ENCODE measurements at regions not wholly inside any gene's neighbourhood (a gene's known extent, or its start where the extent isn't known, plus 50 kb on each side); places are given as distances from the start of the nearest gene placed in this dataset.
"Not testable (repeated sequence)": the region's sequence is repeated elsewhere in the genome, so short reads cannot be mapped to it uniquely, and the experiment has no call there.

- CTCF ChIA-PET = no interaction called here
- DNase-seq (ENCODE audit: low spot score) = peak; percentile 32
- H3K27ac ChIP-seq = no peak overlapping the region
- POLR2A ChIA-PET (ENCODE audit: low non-redundant PET) = no interaction called here
- no peak for TF ChIP-seq CTCF (conservative IDR thresholded peaks at IDR 0.05; ENCODE audit: low read depth)
Measured at GRCh38 chr1:29800522-29800956, 564.2 kb downstream of the PTPRU start.

GRCh38 chr1:29800120-29800519 lies 563.8 kb downstream of the PTPRU start:
- DNase-seq (ENCODE audit: low spot score) = no peak
- H3K27ac ChIP-seq = no peak overlapping the region
- POLR2A ChIA-PET (ENCODE audit: low non-redundant PET) = no interaction called here
- CTCF ChIA-PET = no interaction called here
- TF ChIP-seq CTCF (conservative IDR thresholded peaks at IDR 0.05; ENCODE audit: low read depth) = no peak

- CTCF ChIA-PET = no interaction called here
- peak; percentile 29 for DNase-seq (ENCODE audit: low spot score)
- no peak overlapping the region for H3K27ac ChIP-seq
- no peak for TF ChIP-seq CTCF (conservative IDR thresholded peaks at IDR 0.05; ENCODE audit: low read depth)
- POLR2A ChIA-PET (ENCODE audit: low non-redundant PET) = no interaction called here
Measured at GRCh38 chr1:29798699-29799566, 562.6 kb downstream of the PTPRU start.

GRCh38 chr1:29797125-29797524 lies 560.8 kb downstream of the PTPRU start:
- DNase-seq (ENCODE audit: low spot score); POLR2A ChIA-PET (ENCODE audit: low non-redundant PET); CTCF ChIA-PET; H3K27ac ChIP-seq: not testable (repeated sequence)

GRCh38 chr1:29795965-29796364 lies 559.6 kb downstream of the PTPRU start:
- DNase-seq (ENCODE audit: low spot score); CTCF ChIA-PET; POLR2A ChIA-PET (ENCODE audit: low non-redundant PET); H3K27ac ChIP-seq: not testable (repeated sequence)

- no peak for DNase-seq (ENCODE audit: low spot score)
- CTCF ChIA-PET = interaction anchor here (0.6 to 1.1 kb wide), 12 partner anchors 10 to 587 kb away, joined by 3 to 8 read pairs (median 4); no protein-coding TSS in a partner anchor
- POLR2A ChIA-PET (ENCODE audit: low non-redundant PET) = no interaction called here
- no peak for TF ChIP-seq CTCF (conservative IDR thresholded peaks at IDR 0.05; ENCODE audit: low read depth)
- H3K27ac ChIP-seq = no peak overlapping the region
Measured at GRCh38 chr1:29793653-29794348, 557.5 kb downstream of the PTPRU start.

- no peak overlapping the region for H3K27ac ChIP-seq
- POLR2A ChIA-PET (ENCODE audit: low non-redundant PET) = no interaction called here
- peak; percentile 78 for TF ChIP-seq CTCF (conservative IDR thresholded peaks at IDR 0.05; ENCODE audit: low read depth)
- CTCF ChIA-PET = interaction anchor here (0.6 to 1.1 kb wide), 17 partner anchors 10 to 587 kb away, joined by 3 to 8 read pairs (median 4); no protein-coding TSS in a partner anchor
- peak; percentile 68 for DNase-seq (ENCODE audit: low spot score)
Measured at GRCh38 chr1:29793101-29793546, 556.8 kb downstream of the PTPRU start.

All from RWPE1 (cell line).